HG02870 (cell line): ENCODE measurements at regions not wholly inside any gene's neighbourhood (a gene's known extent, or its start where the extent isn't known, plus 50 kb on each side); places are given as distances from the start of the nearest gene placed in this dataset.

Experiments used
- ATAC-seq: cut with Tn5 transposase; IDR thresholded peaks from one replicate; pipeline ENCODE4 v1.9.1; 2021; ENCODE audit warnings: mild to moderate bottlenecking, moderate library complexity; ENCODE audit not compliant: unreplicated experiment

DNA sequence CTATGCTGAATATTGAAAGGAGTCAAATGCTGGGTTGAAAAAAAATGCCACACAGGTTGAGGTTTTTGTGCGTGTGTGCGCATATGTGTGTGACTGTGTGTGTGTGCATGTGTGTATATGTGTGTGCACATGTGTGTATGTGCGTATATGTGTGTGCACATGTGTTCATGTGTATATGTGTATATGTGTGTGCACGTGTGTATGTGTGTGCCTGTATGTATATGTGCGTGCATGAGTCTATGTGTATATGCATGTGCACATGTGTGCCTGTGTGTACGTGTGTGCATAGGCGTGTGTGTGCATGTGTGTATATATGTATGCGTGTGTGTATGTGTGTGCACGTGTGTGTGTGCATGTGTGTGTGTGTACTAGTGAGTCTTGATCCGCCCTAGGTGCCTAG is 655.7 kb downstream of the AACS start:
- no peak for ATAC-seq

DNA sequence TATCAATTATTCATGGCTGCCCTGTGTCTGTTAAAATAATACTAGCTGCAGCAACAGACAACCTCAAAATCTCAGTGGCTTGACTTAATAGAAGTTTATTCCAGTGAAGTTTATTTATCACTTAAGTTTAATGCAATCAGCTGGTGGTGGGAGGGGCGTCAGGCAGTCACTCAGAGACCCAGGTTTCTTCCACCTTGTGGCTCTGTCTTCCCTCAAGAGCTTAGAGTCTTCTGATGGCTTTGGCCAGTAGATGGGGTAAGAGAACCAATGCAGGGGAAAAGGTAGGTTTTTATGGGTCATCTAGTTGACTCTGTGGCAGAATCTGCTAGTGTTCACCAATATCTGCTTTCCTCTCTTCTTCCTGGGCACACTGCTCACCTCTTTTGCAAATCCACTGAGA is 668.9 kb downstream of the AACS start:
- no peak for ATAC-seq

DNA sequence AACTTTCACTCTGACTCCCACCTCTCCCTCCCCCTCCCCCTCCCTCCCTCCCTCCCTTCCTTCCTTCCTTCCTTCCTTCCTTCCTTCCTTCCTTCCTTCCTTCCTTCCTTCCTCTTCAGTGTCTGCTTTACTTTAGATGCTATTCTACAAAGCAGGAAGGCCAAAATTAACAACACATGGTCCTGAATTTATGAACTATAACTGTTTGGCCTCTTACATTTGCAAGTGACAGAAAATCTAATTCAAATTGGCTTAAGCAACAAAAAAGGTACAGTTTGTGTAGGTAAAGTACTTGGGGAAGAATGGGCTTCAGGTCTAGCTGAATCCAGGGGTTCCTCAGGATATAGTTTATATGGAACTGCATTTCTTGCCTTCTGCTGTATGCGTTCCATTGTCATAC is 673.0 kb downstream of the AACS start:
- no peak for ATAC-seq

GRCh38 chr12:125742413-125742812 is 677.2 kb downstream of the AACS start:
- no peak for ATAC-seq

- ATAC-seq, result no peak
Observed at GRCh38 chr12:125744201-125744600, 679.0 kb downstream of the AACS start.

- no peak for ATAC-seq
Observed at GRCh38 chr12:125755512-125755911, 690.3 kb downstream of the AACS start.

DNA sequence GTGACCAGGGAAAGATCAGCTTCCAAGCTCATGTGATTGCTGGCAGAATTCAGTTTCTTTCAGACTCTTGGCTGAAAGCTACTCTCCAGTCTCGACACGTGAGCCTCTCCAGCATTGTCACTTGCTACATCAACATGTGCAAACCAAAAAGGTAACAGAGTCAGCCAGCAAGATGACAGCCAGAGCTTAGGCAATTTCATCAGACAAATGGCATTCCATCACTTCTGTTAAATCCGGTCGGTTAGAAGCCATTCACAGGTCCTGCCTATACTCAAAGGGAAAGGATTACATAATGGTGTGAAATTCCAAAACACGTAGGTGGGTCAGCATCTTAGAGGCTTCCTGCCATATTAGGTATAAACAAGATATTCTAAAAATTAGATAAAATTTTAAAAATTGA is 700.9 kb downstream of the AACS start:
- ATAC-seq, result no peak

DNA sequence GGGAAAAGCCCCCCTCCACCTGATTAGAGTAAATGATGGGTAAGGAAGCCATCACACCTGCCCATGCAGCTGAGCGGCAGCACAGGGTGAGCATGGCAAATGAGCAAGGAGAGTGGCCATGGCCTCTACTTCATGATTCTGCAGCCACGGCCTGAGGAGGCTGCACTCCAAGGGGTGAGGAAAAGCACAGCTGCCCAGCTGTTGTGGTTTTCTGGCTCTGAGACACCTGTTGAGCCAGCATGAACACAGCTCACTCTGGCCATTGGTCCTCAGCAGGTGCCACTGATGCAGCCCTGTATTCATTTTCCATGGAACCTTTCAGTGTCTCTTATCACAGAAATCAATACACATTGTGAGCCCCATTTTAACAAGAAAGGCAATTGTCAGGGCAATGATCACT is 707.2 kb downstream of the AACS start:
- ATAC-seq, result no peak

GRCh38 chr12:125773033-125773640 is 707.9 kb downstream of the AACS start:
- no peak for ATAC-seq

DNA sequence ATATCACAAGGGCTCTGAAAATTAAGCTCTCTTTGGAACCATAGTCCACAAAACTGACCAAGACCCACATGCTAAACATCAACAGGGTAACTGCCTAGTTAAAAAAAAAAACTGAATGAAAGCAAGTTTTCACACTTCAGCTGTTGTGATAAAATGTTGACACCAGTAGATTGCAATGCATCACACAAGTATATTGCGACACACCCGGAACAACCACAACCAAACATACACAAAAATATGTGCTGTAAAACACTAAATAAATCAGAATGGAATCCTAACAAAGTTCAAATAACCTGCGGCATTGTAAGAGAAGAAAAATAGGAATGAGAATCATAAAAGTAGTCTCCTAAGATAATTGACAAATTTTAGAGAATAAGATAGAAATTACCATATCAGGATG is 710.3 kb downstream of the AACS start:
- no peak for ATAC-seq

- no peak for ATAC-seq
Observed at GRCh38 chr12:125776212-125776611, 711.0 kb downstream of the AACS start.

- ATAC-seq, result no peak
Observed at GRCh38 chr12:125786143-125786542, 720.9 kb downstream of the AACS start.

DNA sequence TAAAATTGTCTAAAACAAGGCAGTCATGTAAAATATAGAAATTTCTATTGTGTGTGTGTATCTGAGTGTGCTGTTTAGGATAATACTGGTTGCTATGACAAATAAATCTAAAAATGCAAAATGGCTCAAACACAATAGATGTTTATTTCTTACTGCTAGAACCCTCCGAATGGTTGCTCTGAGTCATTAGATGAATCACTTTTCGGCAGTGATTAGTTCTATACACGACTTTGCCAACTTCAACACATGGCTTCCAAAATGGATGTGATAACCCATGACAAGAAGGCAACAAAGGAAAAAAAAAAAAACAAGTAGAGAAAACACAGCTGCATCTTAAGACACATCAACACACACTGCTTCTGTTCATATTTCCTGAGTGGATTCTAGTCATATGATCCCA is 729.2 kb downstream of the AACS start:
- no peak for ATAC-seq

GRCh38 chr12:125797421-125798175 is 732.4 kb downstream of the AACS start:
- ATAC-seq, result no peak

DNA sequence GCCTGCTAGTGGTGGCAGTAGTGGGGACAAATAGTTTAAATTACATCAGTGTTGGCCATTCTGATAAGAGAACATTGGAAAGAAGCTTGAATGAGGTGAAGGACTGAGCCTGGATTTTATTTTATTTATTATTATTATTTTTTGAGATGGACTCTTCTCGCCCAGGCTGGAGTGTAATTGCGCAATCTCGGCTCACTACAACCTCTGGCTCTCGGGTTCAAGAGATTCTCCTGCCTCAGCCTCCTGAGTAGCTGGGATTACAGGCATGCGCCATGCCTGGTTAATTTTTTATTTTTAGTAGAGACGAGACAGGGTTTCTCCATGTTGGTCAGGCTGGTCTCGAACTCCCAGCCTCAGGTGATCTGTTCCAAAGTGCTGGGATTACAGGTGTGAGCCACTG is 739.4 kb downstream of the AACS start:
- no peak for ATAC-seq

GRCh38 chr12:125824276-125824675 is 759.0 kb downstream of the AACS start:
- no peak for ATAC-seq

DNA sequence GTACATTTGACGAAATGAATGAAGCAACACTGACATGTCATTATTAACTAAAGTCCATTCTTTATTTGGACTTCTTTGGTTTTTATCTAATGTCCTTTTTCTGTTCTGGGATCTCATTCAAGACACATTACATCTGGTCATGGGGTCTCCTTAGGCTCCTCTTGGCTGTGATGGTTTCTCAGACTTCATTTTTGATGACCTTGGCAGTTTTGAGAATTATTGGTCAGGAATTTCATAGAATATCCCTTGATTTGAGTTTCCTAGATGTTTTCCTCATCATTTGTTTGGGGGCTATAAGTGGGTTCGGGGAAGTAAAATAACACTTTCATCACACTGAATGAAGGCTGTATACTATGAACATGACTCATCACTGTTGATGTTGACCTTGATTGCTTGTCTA is 770.6 kb downstream of the AACS start:
- ATAC-seq, result no peak

DNA sequence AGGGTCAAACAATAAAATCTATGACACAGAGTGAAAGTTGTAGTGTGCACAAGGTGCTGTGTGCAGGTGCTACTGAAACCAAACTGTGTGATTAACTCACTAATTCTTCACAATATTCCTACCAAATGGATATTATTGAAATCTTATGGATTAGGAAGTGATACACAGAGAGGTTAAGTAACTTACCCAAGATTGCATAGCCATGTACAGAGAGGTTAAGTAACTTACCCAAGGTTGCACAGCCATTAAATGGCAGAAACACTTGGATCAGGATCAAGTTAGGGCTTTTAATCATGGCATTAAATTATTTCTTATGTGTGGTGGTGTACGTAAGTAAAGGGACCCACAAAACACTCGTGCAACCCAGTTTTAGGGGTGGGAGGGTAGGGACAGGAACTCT is 771.4 kb downstream of the AACS start:
- no peak for ATAC-seq

GRCh38 chr12:125841332-125841731 is 776.1 kb downstream of the AACS start:
- ATAC-seq, result no peak

DNA sequence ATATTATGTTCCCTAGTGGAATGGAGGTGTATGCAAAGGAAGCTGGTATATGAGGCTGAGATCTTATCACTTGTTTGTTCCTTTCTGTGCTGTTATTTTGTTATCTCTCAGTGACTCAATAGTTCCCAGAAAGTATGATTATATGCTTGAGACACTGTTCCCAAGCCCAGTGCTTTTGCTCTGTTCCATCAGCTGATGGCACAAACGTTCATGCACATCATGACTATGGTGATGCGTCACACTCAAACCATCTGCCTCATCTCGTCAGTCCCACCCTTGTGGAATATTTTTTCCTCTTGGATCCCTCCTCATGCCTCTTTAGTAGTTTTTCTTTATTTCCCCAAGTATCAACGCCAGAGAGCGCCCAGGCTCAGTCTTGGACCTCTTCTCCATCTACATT is 786.9 kb downstream of the AACS start:
- no peak for ATAC-seq

DNA sequence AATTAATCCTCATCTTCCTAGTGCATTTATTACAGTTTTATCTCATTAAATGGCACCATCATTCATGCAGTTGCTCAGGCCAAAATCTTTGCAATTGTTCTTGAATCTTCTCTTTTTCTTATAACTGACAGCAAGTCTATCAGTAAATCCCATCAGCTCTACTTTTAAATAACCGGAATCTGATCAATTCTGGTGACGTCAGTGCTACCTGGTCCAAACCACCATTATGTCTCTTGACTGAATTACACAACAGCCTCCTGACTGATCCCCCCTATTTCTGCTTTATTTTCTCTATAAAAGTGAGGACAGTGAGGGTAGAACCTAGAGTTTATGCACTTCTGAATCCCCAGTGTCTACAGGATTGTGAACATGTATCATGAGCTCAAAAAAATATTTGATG is 787.4 kb downstream of the AACS start:
- ATAC-seq, result no peak

DNA sequence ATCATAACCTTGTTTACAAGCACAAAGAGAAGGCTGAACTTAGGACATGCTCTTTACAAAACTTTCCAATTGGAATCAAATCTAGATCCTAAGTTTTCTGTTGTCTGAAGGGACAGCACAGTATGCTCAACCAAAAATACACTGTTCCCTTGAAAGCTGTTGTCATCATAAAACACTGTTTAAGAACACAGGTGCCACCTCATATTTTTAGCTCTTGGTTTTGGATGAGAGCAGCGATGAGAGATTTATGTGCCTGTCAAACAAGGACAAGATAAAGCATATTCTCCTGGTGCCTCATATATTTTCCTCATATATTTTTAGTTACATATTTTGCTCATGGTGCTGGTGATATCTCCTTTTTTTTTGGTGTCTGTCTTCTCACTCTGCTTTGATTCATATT is 788.4 kb downstream of the AACS start:
- ATAC-seq, result no peak

- ATAC-seq, result no peak
Observed at GRCh38 chr12:125856366-125856765, 791.1 kb downstream of the AACS start.
